Stimulated activated CD4-positive, alpha-beta T cell treated with anti-CD3 and anti-CD28 coated beads, Interleukin-4, amount 100 ng/mL, for 48 hours (primary cell): ENCODE measurements at regions not wholly inside any gene's neighbourhood (a gene's known extent, or its start where the extent isn't known, plus 50 kb on each side); places are given as distances from the start of the nearest gene placed in this dataset.

ENCODE experiments used
- DNase-seq, 2 donors: peaks; one replicate each; pipeline ENCODE4 v3.0.0-alpha.2; 2020; ENCODE audit warnings: low read depth in 2 of 2

DNA sequence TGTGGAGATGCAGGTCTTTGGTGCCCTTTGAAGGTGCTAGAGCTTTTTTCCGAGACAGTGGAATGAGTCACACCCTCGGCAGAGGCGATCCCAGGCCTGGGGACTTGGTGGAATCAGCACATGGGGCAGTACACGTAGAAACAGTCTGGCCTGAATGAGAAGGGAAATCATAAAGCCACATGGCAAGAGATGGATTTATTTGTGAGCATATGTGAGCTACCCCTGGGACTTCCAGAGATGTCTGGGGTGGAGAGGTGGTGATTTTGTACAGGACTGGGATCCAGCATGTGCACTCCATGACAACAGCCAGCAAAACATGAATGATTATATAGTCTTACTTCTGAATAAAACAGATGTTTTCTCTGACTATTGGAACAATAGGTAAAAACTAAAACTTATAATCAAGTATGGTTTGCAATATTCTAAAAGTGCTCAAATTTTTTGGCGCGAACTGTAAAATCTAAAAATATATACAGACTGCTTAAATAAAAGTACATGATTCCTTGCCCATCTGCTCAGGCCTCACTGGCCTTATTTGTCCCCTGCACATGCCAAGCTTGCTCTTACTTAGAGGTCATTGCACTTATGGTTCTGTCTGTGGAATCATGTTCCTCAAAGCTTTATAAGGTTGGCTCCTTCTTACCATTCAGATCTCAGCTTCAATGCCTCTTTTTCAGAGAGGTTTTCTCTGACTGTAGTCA, 54.7 kb upstream of the SMARCA2 start:
- no peak for DNase-seq

DNA sequence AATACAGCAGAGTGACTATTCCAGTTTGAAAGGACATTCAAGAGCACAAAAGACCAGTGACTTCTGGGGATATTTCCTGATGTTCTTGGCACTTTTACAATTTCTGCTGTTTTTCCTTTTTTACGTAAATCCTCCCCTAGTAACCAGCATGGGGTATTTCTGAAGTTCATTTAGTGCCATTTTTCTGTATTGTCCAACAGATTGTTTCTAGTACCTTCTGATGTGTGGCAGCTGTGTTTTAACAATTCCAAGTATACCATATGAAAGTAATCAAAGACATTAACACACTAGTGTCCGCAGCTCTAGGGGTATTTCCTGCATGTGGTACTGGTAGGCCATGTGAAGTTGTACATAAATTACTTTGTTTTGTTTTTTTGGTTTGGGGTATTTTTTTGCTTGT, 53.0 kb upstream of the SMARCA2 start:
- no peak for DNase-seq

DNA sequence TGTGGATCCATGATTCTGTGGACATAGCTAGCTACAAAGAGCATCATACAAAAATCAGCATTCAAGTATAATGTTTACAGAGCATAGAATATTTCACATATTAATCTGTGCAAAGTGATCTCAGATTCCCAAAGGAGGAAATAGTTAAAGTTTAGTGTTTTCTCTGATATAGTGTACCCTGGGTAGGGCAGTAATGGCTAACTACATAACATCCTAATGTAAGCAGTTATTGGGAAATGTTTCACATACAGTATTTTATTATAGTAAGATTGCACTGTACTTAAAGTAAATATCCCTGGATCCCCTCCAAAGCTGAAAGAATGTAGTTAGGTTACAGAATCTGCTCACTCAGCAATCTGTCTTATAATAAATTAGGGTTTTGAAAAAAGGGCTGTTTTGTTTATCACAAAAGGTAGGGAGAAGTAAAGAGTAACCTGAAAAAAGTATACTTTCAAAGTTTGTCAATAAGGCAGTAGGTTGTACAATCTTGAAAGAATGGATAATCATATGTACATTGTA, 52.5 kb upstream of the SMARCA2 start:
- DNase-seq = no peak

- no peak for DNase-seq
Measured at GRCh38 chr9:1964093-1964492, 51.1 kb upstream of the SMARCA2 start.
